NCI-H128 (cell line): ENCODE measurements at regions not wholly inside any gene's neighbourhood (a gene's known extent, or its start where the extent isn't known, plus 50 kb on each side); places are given as distances from the start of the nearest gene placed in this dataset.

ENCODE experiments used
- DNase-seq: peaks from one replicate; lab custom pipeline; 2025; ENCODE audit not compliant: unreplicated experiment; lab: John Stamatoyannopoulos, UW

DNA sequence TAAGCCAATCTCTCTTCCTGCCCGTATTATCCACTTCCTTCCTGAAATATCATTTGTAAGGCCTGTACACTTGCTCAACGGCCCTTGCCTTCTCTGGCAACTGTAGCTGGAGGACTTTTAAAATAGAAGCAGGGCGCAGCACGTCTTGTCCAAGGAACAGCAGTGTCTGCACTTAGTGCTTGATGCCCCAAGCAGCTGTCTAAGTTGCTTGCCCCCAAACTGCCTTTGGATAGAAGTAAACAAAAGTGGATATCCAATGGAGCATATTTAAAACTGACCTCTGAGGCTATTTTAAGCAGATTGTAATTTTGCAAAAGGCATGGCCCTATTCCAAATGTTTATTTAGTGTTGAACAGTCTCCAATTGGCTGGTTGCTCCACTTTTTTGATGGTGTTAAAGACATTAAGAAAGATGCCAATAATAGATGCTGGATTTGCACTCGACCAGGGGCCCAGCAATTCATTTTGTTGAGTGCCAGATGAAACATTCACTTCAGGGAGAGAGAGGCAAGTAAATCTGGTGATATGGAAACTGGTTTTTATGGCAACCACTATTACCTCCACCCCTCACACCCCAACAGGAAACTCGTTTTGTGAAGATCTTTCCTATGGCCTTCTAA lies 526.8 kb upstream of the TBL1XR1 start:
- no peak for DNase-seq

DNA sequence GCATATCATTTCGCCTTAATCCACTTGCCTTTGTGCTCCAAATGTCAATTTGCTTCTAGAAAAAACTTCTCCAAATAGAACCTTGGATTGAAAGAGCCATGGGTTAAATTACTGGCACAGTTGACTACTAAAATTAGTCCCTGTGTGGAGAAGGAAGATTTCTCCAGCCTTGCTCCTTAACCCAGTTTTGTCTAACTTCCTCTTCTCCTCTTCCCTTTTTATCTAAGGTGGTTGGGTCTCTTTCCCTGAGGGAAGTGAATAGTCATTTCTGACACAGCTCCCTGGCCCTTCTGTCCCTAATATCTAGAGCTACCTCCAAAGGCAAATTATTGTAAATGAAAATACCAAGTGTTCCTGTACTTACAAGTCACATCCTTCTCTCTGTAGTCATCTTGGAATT lies 527.9 kb upstream of the TBL1XR1 start:
- no peak for DNase-seq

DNA sequence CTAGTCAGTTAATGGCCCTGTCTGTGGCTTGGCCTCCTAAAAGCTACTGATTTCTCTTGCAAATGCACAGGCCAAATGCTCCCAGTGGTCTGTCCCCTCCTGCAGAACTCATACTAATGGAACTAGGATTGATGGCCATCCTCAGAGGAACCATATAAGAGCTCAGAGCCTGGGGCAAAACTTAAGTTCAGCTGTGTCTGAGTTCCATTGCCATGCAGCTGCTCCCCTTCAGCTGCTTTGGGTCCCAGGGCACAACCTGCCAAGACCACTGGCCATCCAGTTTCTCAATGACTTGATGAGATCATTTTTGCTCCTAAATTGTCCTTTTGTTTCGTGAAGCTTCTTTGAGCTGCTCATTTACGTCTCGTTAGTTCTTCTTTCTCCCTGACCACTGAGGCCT lies 529.5 kb upstream of the TBL1XR1 start:
- no peak for DNase-seq

DNA sequence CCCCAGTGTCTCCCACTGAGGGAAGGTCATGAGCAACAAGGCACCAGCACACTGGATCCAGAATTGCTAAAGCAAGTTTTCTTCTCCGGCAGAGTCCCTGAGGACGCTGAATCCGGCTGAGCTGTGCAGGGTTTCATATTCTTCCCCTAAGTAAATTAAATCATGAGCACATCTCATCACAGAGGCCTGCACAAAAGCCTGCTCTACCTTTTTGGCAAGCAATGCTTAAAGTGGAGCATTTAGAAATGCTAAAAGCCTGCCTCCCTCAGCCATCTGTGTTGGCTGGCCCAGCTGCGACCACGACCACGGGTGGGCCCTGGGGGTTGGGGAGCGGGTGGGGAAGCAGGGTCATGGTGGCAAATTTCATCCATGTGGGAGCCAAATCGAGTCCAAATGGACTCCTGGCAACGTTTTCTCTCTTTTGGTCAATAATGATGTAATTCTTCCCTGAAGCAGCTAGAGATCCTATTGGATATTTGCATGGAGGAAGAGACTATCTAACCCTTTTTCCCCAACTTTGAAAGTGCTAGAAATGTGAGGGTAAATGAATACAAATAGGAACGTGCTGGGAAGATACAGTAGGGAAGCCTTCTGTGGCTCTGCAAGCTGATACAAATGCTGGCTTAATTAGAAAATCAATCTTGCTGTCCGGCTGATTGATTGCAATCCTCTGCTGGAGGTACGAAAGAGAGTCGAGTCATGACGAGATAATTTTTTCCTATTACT lies 532.8 kb upstream of the TBL1XR1 start:
- DNase-seq = peak; percentile 44

DNA sequence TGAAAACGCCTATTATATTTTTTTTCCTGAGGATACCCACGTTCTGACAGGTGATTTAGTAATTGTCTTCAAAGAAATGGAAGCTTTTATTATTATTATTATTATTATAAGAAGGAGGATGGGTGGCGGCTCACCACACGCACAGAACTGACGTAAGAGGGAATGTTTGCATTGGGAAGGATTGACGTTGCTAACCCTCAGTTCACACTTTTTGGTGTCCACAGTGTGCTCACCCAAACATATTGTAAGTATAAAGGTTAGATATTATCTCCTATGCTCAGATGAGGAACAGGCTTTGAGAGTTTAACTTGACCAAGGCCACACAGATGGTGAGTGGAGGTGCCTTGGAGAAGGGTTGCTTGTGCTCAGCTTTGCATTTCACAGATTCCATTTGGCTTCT lies 533.5 kb upstream of the TBL1XR1 start:
- no peak for DNase-seq

DNA sequence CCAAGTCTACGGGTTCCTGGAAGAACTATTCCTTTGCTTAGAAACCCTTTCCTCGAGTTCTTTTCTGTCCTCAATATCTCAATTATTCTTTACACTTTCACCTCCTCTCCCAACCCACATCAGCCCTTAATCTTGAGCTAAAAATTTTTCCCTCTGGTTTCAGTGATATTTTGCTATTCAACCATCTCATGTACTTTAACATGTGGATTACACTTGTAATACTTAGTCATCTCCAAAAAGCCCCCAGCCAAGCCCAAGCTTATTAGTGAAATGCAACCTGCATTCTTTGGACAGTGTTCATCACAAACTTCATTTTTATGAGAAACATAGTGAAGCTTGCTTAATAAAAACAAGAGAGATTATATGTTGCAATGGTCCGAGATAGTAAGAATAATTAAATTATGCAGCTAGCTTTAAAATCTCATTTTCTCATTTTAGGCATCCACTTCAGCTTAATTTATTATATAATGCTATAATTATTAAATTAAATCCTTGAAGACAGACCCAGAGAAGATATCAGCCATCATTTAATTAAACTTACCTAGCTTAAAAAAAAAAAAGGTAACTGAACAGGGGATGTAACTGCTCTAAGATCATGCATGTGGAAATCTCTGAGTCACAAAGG lies 534.5 kb upstream of the TBL1XR1 start:
- no peak for DNase-seq

DNA sequence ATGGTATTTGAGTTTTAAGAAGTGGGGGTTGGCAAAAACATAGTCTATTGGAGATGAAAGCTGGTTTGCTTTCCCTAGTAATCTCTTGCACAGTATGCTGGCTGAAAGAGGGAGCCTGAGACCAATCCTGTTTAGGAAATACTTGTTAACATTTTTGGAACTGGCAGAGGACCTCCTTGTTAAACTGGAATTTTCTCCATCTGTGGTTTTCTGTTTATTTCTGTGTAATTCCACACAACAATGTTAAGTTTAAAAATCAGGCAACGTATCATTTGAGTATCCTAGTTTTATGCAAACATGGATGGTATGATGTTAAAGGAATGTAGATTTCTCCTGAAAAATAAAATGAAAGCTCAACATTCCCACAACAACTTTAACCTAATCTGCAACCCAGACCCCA lies 536.0 kb upstream of the TBL1XR1 start:
- no peak for DNase-seq

DNA sequence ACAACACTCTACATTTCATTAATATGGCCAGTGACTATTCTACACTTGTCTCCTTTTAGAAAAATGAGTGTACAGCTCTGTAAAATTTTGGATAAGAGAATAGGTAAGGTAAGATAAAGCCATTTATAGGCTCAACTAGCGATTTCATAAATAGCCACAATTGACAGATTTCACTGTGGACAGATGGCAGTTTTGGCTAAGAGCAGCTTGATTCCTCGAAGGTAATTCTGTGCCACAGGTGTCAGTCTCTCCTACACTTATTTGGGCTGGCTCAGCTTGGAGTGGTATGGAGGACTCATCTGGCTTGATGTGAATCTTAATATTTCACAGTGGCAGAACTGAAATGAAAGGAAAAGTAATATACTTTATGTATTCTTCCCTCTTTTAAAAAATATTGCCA lies 536.7 kb upstream of the TBL1XR1 start:
- DNase-seq = no peak

DNA sequence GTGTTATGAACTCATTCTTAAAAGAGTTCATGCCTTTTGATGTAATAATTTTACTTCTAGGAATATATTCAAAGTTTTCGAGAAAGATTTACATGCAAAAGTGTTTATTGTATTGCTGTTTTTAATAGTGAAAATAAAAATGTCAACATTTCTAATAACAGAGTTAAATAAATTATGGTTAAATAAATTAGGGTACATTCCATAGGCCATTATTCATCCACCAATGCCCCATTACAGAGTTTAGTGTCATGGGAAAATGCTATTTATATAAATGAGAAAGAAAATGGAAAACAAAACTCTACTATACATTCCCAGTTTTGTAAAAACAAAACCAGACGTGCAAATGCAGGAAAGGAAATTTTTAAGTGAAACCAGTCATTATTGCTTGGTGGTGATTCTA lies 538.1 kb upstream of the TBL1XR1 start:
- DNase-seq = no peak

DNA sequence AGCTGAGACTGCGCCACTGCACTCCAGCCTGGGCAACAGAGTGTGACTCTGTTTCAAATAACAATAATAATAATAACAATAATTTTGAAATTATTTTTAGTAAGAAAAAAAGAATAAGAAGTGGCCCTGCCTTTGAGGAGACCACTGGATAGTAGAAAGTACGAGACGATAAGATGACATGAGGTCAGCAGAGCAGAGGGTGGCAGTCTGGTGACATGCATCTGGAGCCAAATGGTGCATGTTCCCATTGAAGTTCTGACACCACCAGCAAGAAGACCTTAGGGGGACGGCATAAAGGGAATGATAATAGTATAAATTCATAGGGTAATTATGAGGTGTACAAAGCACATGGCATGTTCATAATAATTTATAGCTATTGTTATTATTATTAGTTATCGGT lies 542.2 kb upstream of the TBL1XR1 start:
- no peak for DNase-seq

DNA sequence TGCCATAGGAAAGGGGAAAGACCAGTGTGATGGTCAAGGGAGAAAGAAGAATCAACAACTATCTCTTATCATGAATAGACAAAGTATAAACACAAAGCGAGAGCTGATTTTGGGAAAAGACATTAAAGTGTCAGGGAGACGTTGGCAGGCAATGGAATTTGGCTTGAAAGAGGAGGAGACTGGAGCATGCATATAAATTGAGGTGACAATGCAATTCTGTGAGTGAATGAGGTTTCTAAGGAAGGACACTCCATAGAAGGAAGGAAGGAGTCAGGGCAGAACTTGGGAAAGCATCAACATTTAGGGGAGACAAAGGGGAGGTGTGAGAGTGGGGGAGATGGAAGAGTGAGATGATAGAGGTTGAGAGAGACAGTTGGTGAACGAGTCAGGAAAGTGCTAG lies 543.0 kb upstream of the TBL1XR1 start:
- DNase-seq = no peak

DNA sequence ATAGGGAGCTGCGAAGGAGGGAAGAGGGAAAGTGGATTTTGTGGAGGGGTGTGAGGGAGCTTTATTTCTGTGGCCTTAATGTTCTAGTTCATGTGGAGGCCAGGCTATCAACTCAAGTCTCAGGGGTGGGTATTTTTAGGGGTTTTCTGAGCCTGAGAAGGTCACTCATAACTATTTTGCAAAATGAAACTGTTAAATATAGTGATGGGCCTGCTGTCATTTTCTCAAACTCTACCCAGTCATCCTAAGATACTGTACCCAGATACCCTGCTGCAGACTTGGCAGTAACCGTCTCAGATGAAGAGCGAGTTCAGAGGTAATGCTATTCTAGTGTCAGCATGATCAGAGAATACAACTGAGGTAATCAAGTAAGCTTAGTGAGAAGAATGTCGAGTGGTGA lies 545.0 kb upstream of the TBL1XR1 start:
- DNase-seq = no peak

DNA sequence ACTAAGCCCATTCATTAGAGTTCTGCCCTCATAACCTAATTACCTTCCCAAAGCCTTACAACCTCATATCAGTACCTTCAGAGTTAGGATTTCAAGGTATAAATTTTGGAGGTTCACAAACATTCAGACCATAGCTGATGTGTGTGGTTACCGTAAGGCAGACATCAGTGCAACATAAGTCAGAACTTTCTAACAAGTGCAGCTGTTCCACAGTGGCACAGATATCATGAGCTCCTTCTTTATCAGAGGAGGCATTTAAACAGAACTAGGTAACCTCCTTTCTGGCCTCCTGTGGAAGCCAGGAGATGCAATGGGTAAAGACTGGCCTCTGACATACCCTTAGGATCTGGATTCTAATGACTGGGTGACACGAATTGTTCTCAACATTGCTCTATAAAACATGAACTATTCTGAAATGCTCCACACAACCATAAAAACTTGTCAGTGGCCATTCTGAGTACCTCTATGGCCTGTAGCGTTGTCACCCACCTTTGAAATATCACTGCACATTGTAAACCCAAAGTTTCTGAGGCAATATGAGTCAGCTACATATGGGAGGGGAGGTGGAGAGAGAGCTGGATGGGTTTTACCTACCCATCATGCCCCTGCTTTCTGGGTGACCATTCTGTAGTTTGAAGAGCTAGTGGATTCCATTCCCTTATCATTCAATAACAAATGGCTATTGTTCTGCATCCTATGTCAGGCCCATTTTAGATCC lies 546.0 kb upstream of the TBL1XR1 start:
- DNase-seq = no peak

DNA sequence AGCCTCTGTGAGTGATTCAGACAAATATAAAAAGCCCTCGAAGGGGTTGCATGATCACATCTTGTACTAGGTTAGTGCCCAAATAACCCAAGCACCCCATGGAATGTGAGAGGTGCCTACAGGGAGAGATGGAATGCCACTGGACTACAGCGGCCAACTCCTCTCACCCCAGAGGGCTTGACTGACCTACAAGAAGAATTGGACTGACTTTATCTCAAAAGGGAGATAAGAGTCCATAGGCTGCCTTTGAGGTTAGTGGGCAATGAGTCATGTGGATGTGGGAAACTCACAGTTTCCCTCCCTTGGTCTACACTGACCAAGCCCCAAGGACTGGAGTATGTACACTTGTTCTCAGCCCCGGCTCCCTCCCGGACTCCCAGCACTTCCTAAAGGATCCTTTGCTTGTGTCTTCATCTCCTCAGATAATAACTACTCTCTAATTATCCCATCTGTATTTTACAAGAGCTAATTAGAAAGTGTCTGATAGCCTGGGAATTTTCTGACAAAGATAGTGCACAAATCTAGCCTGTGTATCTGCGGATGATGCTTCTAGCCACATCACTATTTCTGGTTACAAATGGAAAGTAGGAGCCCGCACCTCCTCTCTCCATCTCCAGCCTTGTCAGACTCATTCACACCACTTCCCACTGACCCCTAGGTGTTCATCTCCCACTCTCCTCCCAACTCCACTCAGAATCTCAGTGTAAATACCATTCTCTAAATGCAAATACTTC lies 547.8 kb upstream of the TBL1XR1 start:
- no peak for DNase-seq

DNA sequence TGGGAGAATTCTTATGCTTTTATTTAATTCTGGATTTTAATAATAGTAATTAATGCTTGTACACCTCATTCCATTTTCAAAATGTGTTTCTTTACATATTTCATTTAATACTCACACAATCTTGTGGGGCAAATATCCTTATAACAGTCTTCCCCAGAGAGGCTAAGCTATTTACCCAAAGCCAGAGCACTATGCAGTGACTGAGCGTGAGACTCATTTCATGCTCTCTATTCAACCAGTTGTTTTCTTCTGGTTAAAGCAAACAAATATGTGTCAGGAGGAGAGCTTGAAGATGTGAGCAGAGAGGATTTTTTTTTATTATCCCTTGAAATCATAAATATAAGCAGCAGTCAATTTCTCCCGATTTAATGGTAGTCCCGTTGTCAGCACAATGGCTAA lies 548.3 kb upstream of the TBL1XR1 start:
- no peak for DNase-seq

DNA sequence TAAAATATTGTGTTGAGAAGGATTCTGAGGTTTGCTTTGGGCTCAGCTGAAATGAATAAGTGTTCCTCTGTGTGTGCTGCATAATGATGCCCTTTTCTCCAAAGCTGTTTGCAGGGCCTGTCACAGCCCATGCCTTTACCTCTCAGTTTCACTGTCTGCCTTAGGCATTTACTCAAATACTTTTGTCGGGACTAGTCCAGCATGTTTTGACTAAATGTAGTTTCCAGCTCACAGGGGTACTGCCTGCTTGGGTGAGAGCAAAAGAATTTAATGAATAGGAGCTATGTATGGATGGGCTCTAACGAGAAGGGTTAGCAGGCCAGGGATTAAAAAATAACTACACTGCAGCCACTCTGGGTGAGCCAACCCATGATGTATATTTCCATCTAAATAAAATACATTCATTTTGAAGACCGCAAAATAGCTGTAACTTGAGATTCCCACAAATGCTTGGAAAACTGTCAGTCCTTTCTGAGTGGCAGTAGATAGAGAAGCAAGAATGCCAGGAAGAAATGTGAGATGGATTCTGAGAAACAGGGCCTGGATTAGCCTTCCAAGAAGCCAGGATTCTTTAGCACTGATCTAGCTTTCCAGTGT lies 549.2 kb upstream of the TBL1XR1 start:
- no peak for DNase-seq

DNA sequence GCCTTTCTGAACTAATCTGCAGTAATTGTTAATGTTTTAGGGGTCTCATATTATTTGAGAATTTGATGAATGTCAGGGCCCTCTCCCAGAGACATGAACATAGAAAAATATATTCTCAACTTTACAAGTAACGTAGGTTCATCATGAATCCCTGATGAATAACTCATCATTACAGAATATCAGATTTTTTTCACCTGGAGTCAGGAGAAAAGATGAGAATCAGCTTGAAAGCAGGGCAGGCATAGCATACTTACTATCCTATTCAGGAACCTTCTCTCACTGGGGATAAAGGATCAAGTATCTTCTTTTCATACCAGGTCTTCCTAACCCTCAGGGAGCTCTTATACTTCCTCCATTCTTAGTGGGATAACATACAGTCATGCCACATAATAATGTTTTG lies 552.6 kb upstream of the TBL1XR1 start:
- DNase-seq = no peak

DNA sequence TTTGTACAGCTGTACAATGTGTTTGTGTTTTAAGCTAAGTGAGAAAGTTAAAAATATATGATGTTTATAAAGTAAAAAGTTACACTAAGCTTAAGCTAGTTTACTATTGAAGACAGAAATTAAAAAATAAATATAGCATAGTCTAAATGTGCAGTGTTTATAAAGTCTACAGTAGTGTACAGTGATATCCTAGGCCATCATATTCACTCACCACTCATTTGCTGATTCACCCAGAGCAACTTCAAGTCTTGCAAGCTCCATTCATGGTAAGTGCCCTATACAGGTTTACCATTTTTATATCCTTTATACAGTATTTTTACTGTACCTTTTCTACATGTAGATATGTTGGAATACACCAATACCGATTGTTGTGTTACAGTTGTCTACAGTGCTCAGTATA lies 553.2 kb upstream of the TBL1XR1 start:
- no peak for DNase-seq

DNA sequence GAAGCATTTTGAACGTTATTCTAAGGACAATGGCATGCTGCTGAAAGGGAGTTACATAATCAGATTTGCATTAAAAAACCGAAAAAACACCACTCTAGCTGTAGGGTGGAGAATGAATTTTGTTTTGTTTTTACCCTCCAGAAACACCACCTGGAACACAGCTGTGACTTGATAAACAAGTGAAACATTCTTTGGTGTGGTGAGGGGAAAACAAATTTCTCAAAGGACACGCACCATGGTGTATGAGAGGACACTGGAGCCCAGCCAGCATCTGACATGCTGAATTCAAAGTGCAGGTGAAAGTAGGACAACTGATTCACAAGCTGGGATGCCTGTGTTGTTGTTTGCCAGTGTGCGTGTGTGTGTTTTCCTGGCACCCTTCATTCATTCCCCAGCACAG lies 554.5 kb upstream of the TBL1XR1 start:
- DNase-seq = no peak

DNA sequence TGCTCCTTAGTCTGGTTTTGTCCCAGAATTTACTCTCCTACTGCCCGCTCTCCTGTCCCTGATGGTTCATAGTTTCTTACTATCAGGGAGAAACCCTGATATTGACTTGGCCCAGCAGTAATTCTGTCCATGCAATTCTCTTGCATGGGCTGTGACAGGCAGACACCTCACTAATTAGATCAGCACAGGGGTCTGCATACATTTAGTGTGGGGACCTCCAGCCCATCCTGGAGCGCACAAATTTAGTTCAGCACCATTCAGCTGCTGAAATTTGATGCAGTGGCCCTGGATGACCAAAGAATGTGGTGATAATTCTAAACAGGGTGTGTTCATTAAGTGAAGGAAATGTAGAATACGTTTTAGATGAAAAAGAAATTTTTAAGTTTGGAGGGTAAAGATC lies 555.5 kb upstream of the TBL1XR1 start:
- DNase-seq = no peak
